ENCODE measurements at regions not wholly inside any gene's neighbourhood (a gene's known extent, or its start where the extent isn't known, plus 50 kb on each side); places are given as distances from the start of the nearest gene placed in this dataset.

DNA sequence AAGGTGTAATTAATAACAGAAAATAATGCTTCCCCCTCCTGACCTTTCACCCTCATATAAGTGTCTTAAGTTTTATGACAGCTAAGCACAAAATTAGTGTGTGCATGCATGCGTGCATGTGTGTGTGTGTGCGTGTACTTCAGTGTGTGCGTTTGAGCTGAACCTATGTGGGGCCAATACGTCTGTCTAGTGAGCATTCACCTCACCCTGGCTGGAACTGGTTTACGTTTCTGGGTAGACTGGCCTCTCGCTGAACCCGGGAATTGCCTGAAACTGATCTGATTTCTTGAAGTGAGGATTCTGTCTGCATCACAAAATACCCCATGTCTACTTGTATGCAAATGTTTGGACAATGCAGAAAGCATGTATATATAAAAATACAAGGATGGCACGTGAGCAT, 68.2 kb upstream of the TBX3 start:
- no peak for TF ChIP-seq POLR2A (IDR thresholded peaks at IDR 0.05)
- TF ChIP-seq, protein P1, sequence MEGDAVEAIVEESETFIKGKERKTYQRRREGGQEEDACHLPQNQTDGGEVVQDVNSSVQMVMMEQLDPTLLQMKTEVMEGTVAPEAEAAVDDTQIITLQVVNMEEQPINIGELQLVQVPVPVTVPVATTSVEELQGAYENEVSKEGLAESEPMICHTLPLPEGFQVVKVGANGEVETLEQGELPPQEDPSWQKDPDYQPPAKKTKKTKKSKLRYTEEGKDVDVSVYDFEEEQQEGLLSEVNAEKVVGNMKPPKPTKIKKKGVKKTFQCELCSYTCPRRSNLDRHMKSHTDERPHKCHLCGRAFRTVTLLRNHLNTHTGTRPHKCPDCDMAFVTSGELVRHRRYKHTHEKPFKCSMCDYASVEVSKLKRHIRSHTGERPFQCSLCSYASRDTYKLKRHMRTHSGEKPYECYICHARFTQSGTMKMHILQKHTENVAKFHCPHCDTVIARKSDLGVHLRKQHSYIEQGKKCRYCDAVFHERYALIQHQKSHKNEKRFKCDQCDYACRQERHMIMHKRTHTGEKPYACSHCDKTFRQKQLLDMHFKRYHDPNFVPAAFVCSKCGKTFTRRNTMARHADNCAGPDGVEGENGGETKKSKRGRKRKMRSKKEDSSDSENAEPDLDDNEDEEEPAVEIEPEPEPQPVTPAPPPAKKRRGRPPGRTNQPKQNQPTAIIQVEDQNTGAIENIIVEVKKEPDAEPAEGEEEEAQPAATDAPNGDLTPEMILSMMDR (IDR thresholded peaks at IDR 0.05), result no peak
- no peak for TF ChIP-seq EP300 (IDR thresholded peaks at IDR 0.05; ENCODE audit: low read depth)
